ENCODE measurements at regions not wholly inside any gene's neighbourhood (a gene's known extent, or its start where the extent isn't known, plus 50 kb on each side); places are given as distances from the start of the nearest gene placed in this dataset.

- Histone ChIP-seq H3K9me2 (replicated peaks; ENCODE audit: low read depth, low read length) (no peaks in the 10 kb centered on the region), H3F3A (ENCODE audit: low read depth) (no peaks in the 10 kb centered on the region), H2AFZ (ENCODE audit: low read length) (no peak overlapping the region), H3K4me2 (ENCODE audit: low read depth, low read length, poor library complexity, severe bottlenecking) (no peak overlapping the region), H3K9ac (ENCODE audit: low read depth, low read length, poor library complexity, severe bottlenecking) (no peak overlapping the region), H4K20me1 (ENCODE audit: insufficient read depth, low read length, poor library complexity, severe bottlenecking) (no peaks in the 10 kb centered on the region), H3K36me3 (ENCODE audit: insufficient read depth, low read length) (no peaks in the 10 kb centered on the region), H3K79me2 (ENCODE audit: insufficient read depth, low read length) (no peaks in the 10 kb centered on the region), H3K27me3 (ENCODE audit: insufficient read depth, low read length, poor library complexity, severe bottlenecking) (no peaks in the 10 kb centered on the region), H3K9me3 (ENCODE audit: insufficient read depth, low read depth, low read length) (no peaks in the 10 kb centered on the region), H3K4me3 (ENCODE audit: low read length, poor library complexity, severe bottlenecking) (no peak overlapping the region), H3K4me1 (ENCODE audit: insufficient read depth, low read length, poor library complexity, severe bottlenecking) (no peaks in the 10 kb centered on the region)
- TF ChIP-seq CTCF (conservative IDR thresholded peaks at IDR 0.05; ENCODE audit: low read length) (no peak), EZH2phosphoT487 (IDR thresholded peaks at IDR 0.05; ENCODE audit: borderline replicate concordance) (no peak)
These were observed 366.6 kb upstream of the CCL2 start for GRCh38 chr17:33888455-33888854.

- H3K4me3 ChIP-seq (ENCODE audit: low read length, poor library complexity, severe bottlenecking): no peak overlapping the region
- H3K79me2 ChIP-seq (ENCODE audit: insufficient read depth, low read length): no peaks in the 10 kb centered on the region
- no peaks in the 10 kb centered on the region for H3K4me1 ChIP-seq (ENCODE audit: insufficient read depth, low read length, poor library complexity, severe bottlenecking)
- no peaks in the 10 kb centered on the region for H4K20me1 ChIP-seq (ENCODE audit: insufficient read depth, low read length, poor library complexity, severe bottlenecking)
- no peaks in the 10 kb centered on the region for H3K9me2 ChIP-seq (replicated peaks; ENCODE audit: low read depth, low read length)
- H3K36me3 ChIP-seq (ENCODE audit: insufficient read depth, low read length): no peaks in the 10 kb centered on the region
- no peak overlapping the region for H3K9ac ChIP-seq (ENCODE audit: low read depth, low read length, poor library complexity, severe bottlenecking)
- no peak overlapping the region for H2AFZ ChIP-seq (ENCODE audit: low read length)
- H3K4me2 ChIP-seq (ENCODE audit: low read depth, low read length, poor library complexity, severe bottlenecking): no peak overlapping the region
- no peaks in the 10 kb centered on the region for H3K9me3 ChIP-seq (ENCODE audit: insufficient read depth, low read depth, low read length)
- no peaks in the 10 kb centered on the region for H3F3A ChIP-seq (ENCODE audit: low read depth)
- TF ChIP-seq CTCF (conservative IDR thresholded peaks at IDR 0.05; ENCODE audit: low read length): no peak
- no peak for TF ChIP-seq EZH2phosphoT487 (IDR thresholded peaks at IDR 0.05; ENCODE audit: borderline replicate concordance)
- H3K27me3 ChIP-seq (ENCODE audit: insufficient read depth, low read length, poor library complexity, severe bottlenecking): no peaks in the 10 kb centered on the region
These were observed 366.0 kb upstream of the CCL2 start for GRCh38 chr17:33889040-33889439.

- Histone ChIP-seq H3K9ac (ENCODE audit: low read depth, low read length, poor library complexity, severe bottlenecking) (no peak overlapping the region), H3K4me1 (ENCODE audit: insufficient read depth, low read length, poor library complexity, severe bottlenecking) (no peaks in the 10 kb centered on the region), H3K9me3 (ENCODE audit: insufficient read depth, low read depth, low read length) (no peaks in the 10 kb centered on the region), H3K4me3 (ENCODE audit: low read length, poor library complexity, severe bottlenecking) (no peak overlapping the region), H3K9me2 (replicated peaks; ENCODE audit: low read depth, low read length) (no peaks in the 10 kb centered on the region), H4K20me1 (ENCODE audit: insufficient read depth, low read length, poor library complexity, severe bottlenecking) (no peaks in the 10 kb centered on the region), H3K36me3 (ENCODE audit: insufficient read depth, low read length) (no peaks in the 10 kb centered on the region), H2AFZ (ENCODE audit: low read length) (no peak overlapping the region), H3K27me3 (ENCODE audit: insufficient read depth, low read length, poor library complexity, severe bottlenecking) (no peaks in the 10 kb centered on the region), H3K4me2 (ENCODE audit: low read depth, low read length, poor library complexity, severe bottlenecking) (no peak overlapping the region), H3K79me2 (ENCODE audit: insufficient read depth, low read length) (no peaks in the 10 kb centered on the region), H3F3A (ENCODE audit: low read depth) (no peaks in the 10 kb centered on the region)
- no peak for TF ChIP-seq EZH2phosphoT487 (IDR thresholded peaks at IDR 0.05; ENCODE audit: borderline replicate concordance)
- TF ChIP-seq CTCF (conservative IDR thresholded peaks at IDR 0.05; ENCODE audit: low read length): no peak
These were observed 365.3 kb upstream of the CCL2 start for GRCh38 chr17:33889766-33890165.

Data from Loucy (cell line).